Endothelial cell of umbilical vein (primary cell): ENCODE measurements at regions not wholly inside any gene's neighbourhood (a gene's known extent, or its start where the extent isn't known, plus 50 kb on each side); places are given as distances from the start of the nearest gene placed in this dataset.

Experiments
- EZH2 ChIP-seq: IDR thresholded peaks from 2 replicates; pipeline ENCODE4 v1.6.1; 2012; ENCODE audit warnings: borderline replicate concordance, low read depth, mild to moderate bottlenecking, moderate library complexity, low read length, inconsistent platforms; ENCODE audit not compliant: severe bottlenecking
- GATA2 ChIP-seq: IDR thresholded peaks from 2 replicates; pipeline ENCODE4 v1.7.0; 2011; ENCODE audit warnings: low read depth, mild to moderate bottlenecking, moderate library complexity, mixed read lengths, low read length; ENCODE audit not compliant: insufficient read length, insufficient read depth
- JUN ChIP-seq: IDR thresholded peaks from 2 replicates; pipeline ENCODE4 v1.6.1; 2011; ENCODE audit warnings: borderline replicate concordance, low read depth; ENCODE audit not compliant: insufficient read length, insufficient read depth
- MYC ChIP-seq: IDR thresholded peaks from one replicate; pipeline ENCODE4 v1.6.1; 2011; ENCODE audit warnings: mild to moderate bottlenecking, low read depth, low read length
- POLR2A ChIP-seq: IDR thresholded peaks from 2 replicates; pipeline ENCODE4 v1.6.1; 2012; ENCODE audit warnings: low read depth, mild to moderate bottlenecking, control low read depth, low read length
- POLR2AphosphoS5 ChIP-seq: IDR thresholded peaks from 2 replicates; pipeline ENCODE4 v1.6.1; 2012; ENCODE audit warnings: low read depth, mild to moderate bottlenecking, control low read depth, low read length, moderate library complexity; ENCODE audit not compliant: insufficient read depth
- TF ChIP-seq, protein P1 (sequence below), 2 donors: IDR thresholded peaks; 1 replicate in 1 of 2; 2 replicates in 1 of 2; pipeline ENCODE4 v1.5.1; 2011; ENCODE audit warnings: low read length in 2 of 2, mild to moderate bottlenecking in 2 of 2, moderate library complexity in 2 of 2, control low read depth in 1 of 2, inconsistent platforms in 1 of 2, low read depth in 1 of 2; ENCODE audit not compliant: insufficient read depth in 1 of 2; ENCODE audit errors: extremely low read depth in 1 of 2

DNA sequence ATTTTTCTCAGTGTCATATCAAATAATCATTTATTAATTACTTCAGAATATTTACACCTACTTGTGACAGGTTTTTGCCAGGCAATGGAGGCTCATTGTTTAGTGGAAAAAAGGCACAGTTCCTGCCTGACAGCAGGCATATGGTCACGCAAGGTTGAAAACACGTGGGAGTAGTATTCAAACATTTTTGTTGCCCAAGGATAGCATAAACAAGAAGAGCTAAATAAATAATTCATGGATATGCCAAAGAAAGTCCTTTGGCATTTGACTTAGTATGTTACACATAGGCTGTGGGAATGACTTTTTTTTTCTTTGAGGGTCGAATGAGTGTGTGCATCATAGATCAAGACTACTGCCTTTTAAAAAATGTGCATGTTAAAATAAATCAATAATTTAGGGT, 120.5 kb upstream of the SEMA3E start:
- TF ChIP-seq POLR2A, result no peak
- no peak for TF ChIP-seq POLR2AphosphoS5
- TF ChIP-seq, protein P1, sequence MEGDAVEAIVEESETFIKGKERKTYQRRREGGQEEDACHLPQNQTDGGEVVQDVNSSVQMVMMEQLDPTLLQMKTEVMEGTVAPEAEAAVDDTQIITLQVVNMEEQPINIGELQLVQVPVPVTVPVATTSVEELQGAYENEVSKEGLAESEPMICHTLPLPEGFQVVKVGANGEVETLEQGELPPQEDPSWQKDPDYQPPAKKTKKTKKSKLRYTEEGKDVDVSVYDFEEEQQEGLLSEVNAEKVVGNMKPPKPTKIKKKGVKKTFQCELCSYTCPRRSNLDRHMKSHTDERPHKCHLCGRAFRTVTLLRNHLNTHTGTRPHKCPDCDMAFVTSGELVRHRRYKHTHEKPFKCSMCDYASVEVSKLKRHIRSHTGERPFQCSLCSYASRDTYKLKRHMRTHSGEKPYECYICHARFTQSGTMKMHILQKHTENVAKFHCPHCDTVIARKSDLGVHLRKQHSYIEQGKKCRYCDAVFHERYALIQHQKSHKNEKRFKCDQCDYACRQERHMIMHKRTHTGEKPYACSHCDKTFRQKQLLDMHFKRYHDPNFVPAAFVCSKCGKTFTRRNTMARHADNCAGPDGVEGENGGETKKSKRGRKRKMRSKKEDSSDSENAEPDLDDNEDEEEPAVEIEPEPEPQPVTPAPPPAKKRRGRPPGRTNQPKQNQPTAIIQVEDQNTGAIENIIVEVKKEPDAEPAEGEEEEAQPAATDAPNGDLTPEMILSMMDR (IDR thresholded peaks at IDR 0.05; ENCODE audit: extremely low read depth in 1 of 2, insufficient read depth in 1 of 2, low read depth in 1 of 2, low read length in 2 of 2), result no peak
- no peak for TF ChIP-seq EZH2
- TF ChIP-seq MYC, result no peak
- TF ChIP-seq GATA2, result no peak
- no peak for TF ChIP-seq JUN
